GM21515 (cell line): ENCODE measurements at regions not wholly inside any gene's neighbourhood (a gene's known extent, or its start where the extent isn't known, plus 50 kb on each side); places are given as distances from the start of the nearest gene placed in this dataset.

Experiments used
- ATAC-seq: cut with Tn5 transposase; IDR thresholded peaks from one replicate; pipeline ENCODE4 v1.9.1; 2021; ENCODE audit not compliant: unreplicated experiment

DNA sequence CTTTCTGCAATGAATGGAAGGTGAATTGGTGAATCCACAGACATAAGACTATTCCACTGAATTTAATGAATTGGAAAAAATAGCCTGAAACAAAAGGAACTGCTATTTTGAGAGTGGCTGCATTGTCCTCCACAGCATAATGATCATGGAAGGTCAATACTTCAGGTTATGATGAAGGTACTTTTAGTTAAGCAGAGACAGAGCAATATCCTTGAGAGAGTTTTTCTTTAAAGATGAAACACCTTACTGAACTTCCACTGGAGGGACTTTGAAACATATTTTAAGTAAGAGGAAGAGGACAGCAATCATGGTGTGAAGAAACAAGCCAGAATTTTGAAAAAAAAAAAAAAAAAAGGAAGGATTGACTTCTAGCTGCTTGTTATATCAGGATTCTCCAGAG is 68.8 kb upstream of the DPP10 start:
- no peak for ATAC-seq

DNA sequence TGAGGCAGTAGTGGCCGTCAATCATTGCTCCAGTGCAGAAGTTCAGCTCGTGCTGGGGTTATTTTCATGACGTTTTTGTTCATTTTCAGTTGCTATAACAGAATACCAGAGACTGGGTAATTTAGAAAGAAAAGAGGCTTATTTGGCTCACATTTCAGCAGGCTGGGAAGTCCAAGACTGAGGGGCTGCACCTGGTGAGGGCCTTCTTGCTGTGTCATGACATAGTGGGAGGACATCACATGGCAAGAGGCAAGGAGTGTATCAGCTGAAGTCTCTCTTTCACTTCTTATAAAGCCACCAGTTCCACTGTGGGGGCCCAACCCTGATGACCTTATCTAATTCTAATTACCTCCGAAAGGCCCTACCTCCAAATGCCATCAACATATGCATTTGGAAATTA is 58.0 kb upstream of the DPP10 start:
- no peak for ATAC-seq

DNA sequence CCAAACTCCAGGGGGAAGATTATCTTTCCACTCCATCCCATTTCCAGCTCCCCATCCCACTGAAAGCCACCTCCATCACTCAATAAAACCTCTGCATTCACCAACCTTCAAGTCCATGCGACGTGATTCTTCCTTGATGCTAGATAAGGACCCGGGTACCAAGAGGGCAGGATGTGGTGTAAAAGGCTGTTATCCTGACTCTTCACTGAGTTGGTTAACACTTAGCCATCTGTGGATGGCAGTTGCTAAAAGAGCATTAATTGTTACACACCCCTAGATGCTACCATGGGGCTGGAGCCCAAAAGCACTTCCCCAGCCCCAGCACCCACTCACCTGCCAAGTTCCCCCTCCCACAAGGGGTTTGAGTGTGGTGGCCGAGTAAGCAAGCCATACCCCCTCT is 53.4 kb upstream of the DPP10 start:
- no peak for ATAC-seq
